Stimulated activated effector memory CD8-positive, alpha-beta T cell treated with anti-CD3 and anti-CD28 coated beads, Interleukin-12 subunit alpha, Interleukin-12 subunit beta, amount 100 ng/mL, for 72 hours (primary cell): ENCODE measurements at regions not wholly inside any gene's neighbourhood (a gene's known extent, or its start where the extent isn't known, plus 50 kb on each side); places are given as distances from the start of the nearest gene placed in this dataset.

ENCODE experiments used
- ATAC-seq: fragments of 150-1000 bp; cut with Tn5 transposase; 2 replicates; pipeline ENCODE4 v1.10.0; 2021
- DNase-seq, 2 donors: peaks; one replicate each; pipeline ENCODE4 v3.0.0; 2021 to 2022; ENCODE audit warnings: low spot score in 2 of 2
- H3K27ac Mint-ChIP-seq: one replicate; pipeline ENCODE4 v1.8.0; 2022; ENCODE audit warnings: mild to moderate bottlenecking, mixed read lengths
- H3K36me3 Mint-ChIP-seq: one replicate; pipeline ENCODE4 v1.8.0; 2022; ENCODE audit warnings: mild to moderate bottlenecking, mixed read lengths
- H3K4me1 Mint-ChIP-seq: one replicate; pipeline ENCODE4 v1.8.0; 2022; ENCODE audit warnings: mixed read lengths
- H3K4me3 Mint-ChIP-seq: one replicate; pipeline ENCODE4 v1.8.0; 2022; ENCODE audit warnings: mild to moderate bottlenecking, mixed read lengths
- H3K9me3 Mint-ChIP-seq: one replicate; pipeline ENCODE4 v1.8.0; 2022; ENCODE audit warnings: mixed read lengths

DNA sequence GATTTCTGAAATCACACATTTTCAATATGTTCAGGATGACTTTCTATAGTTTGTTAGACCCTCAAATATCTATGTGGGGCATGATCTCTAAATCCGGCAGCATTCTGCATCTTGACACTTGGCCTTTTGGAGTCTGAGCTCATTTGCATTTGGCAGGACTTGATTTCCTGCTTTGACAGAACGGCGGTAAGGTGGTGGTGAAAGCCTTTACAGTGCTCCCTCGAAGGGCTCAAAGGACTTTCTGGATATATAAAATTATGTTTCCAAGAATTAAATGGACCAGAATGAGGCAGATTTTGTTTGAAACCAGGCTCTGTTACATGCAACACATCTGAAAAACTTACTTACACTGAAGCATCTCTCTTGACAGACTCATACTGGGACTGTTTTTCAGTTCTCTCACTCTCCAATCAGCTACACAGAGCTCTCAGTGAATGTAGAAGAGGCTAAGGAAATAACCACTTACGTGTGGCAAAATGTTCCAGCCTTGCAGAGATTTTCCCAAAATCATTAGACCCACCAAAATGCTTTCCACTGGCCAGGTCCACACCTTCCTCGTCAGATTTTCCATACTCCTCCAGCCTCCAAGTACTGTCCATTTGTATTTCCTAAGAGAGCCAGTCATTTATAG lies 207.2 kb downstream of the SPRY2 start:
- no peak overlapping the region for H3K4me3 Mint-ChIP-seq
- no peaks in the 10 kb centered on the region for H3K4me1 Mint-ChIP-seq
- H3K9me3 Mint-ChIP-seq: no peaks in the 10 kb centered on the region
- DNase-seq: no peak
- H3K36me3 Mint-ChIP-seq: no peaks in the 10 kb centered on the region
- no peak for ATAC-seq
- no peak overlapping the region for H3K27ac Mint-ChIP-seq

DNA sequence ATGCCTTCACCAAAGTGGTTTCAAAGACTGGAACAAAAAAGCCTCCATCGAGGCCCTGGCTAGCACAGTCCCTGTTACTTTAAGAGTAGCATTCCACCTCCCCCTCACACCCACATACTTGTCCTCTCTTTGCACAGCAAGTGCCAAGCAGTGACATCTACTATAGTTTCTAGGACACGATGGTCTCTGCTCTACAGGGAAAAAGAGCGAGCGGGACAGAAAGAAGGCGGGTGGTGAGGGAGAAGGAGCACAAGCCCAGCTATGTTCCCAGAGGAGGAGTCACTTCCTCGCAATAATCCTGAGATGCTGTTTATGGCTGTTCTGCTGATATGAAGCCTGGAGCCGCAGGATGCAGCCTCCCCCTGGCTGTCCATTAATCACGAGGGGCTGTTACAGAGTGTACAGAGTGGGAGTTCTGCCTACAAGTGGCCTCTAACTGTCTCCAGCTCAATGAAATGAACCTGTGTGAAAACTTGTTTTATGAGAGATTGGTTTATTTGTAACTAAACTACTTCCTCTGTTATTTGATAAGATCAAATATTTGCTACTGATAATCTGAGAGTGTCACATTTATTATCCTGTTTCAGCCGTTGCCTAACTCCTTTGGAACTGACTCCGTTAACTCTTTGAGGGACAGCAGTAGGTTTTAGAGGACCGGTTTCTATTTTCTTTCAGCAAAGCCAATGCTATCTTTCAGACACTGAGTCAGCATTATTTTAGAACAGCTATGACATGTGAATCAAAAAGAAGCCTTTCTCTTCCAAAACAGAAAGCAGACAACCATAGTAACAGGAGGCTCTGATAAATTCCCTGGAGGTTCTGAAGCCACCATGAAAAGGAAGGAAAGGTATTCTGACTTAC lies 208.0 kb downstream of the SPRY2 start:
- no peaks in the 10 kb centered on the region for H3K9me3 Mint-ChIP-seq
- DNase-seq (no peak), ATAC-seq (no peak)
- H3K4me3 Mint-ChIP-seq: no peak overlapping the region
- no peaks in the 10 kb centered on the region for H3K36me3 Mint-ChIP-seq
- H3K4me1 Mint-ChIP-seq: no peaks in the 10 kb centered on the region
- H3K27ac Mint-ChIP-seq: no peak overlapping the region

DNA sequence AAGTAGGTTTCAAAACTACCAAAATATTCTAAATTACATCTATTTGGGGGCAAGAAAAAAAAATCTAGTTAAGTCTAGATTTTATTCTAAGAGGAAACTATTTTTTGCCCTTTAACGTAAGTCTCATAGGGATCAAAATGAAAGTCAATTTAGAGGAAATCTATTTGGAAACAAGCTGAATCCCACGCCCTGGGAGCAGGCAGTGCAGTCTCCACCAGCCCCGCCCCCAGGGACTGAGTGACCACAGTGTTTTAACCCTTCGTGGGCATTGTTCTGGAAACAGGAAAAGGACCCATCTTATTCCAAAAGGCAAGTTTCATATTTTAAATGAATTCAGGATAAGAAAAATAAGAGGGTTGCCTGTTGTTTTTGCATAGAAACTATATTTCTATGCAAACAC lies 209.7 kb downstream of the SPRY2 start:
- Mint-ChIP-seq H3K36me3 (no peaks in the 10 kb centered on the region), H3K9me3 (no peaks in the 10 kb centered on the region), H3K27ac (no peak overlapping the region), H3K4me1 (no peaks in the 10 kb centered on the region), H3K4me3 (no peak overlapping the region)
- DNase-seq: no peak
- ATAC-seq: no peak

DNA sequence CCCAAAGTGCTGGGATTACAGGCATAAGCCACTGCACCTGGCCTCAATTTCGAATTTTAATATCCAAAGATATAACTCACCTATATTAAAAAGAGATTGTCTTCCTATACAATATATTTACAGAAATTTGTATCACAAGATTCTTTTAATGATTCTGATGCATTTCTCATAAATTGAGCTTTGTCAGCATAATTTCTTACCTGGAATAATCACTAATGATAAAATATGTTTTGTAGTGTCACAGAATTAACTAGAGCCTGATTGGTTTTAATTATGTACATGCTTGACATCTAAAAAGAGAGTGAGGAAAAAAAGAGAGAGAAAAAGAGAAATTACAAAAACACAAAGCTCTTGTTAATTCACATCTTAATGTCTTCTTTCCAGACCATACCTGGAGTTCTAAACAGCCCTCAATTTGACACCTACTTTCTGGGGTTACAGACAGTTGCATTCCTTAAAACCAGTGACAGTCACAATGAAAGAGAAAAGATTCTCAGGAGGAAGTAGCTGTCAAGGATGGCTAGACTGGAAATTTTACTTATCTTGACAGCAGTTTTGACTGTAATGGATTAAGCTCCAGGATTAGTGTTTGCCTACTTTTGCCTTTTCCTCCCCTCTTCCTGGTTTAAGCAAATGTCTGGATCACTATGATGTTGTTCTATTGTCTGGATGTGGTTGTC lies 214.4 kb downstream of the SPRY2 start:
- Mint-ChIP-seq H3K36me3 (no peaks in the 10 kb centered on the region), H3K4me1 (no peaks in the 10 kb centered on the region), H3K27ac (no peak overlapping the region), H3K9me3 (no peaks in the 10 kb centered on the region), H3K4me3 (no peak overlapping the region)
- DNase-seq: no peak
- no peak for ATAC-seq

DNA sequence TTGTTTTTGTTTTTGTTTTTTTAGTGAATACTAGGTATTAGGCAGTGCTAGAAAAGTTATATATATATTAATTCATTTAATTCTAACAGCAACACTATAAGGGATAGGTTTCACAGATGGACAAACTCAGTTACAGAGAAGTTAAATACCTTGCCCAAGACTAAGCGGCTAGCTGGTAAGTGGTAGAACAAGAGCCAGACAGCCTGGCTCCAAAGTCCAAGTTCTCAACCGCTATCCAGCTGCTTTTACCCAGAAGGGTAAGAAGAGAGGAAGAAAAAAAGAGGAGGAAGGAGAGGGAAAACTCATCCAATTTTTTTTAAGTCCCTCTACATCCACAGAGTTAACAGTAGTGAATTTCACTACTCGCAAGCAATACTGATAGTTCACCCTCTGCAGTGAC lies 217.0 kb downstream of the SPRY2 start:
- Mint-ChIP-seq H3K9me3 (no peaks in the 10 kb centered on the region), H3K4me1 (no peaks in the 10 kb centered on the region), H3K27ac (no peak overlapping the region), H3K4me3 (no peak overlapping the region), H3K36me3 (no peaks in the 10 kb centered on the region)
- ATAC-seq (no peak), DNase-seq (no peak)

DNA sequence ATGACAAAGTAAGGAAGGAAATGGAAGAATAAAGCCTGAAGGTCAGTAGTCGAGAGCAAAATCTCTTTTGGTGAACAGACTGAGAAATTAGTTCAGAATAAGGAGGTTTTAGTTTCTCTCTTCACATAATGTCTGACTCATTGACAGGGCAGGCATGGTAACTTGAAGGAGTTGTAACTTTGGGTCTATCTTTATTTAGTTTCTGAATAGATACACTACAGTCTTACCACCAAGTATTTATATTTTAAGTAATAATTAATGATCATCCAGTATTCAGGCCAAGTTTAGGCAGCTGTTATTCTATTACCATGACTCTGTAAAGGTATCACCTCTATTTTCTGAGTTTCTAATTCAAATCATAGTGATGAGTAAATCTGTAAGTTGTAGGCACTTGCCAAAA lies 219.9 kb downstream of the SPRY2 start:
- H3K4me3 Mint-ChIP-seq: no peak overlapping the region
- no peaks in the 10 kb centered on the region for H3K36me3 Mint-ChIP-seq

DNA sequence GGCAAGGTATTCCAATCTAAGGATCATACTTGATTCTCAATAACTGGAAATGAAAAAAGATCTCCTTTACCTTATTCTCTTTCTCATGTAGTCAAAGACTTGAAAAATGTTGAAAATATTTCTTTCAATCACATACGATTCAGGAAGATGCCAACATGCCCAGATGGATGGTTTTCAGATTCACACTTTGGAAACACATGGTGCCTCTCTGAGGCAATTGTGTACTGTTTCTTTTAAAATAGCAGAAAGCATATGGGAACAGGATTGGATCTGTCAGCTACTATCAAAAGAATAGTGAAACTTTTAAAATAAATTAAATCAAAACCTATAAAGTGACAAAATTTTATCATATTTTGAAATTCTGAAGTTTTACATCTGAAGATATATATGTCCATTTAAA lies 222.4 kb downstream of the SPRY2 start:
- no peak for ATAC-seq
- no peak overlapping the region for H3K27ac Mint-ChIP-seq
- H3K9me3 Mint-ChIP-seq: peaks cover 3% of the 10 kb centered on the region
- no peaks in the 10 kb centered on the region for H3K4me1 Mint-ChIP-seq
- H3K4me3 Mint-ChIP-seq: no peak overlapping the region
- no peak for DNase-seq
- no peaks in the 10 kb centered on the region for H3K36me3 Mint-ChIP-seq

More for the DNA sequence above, 219.9 kb downstream of the SPRY2 start:
- no peaks in the 10 kb centered on the region for H3K4me1 Mint-ChIP-seq
- ATAC-seq (no peak), DNase-seq (no peak)
- H3K27ac Mint-ChIP-seq: no peak overlapping the region
- no peaks in the 10 kb centered on the region for H3K9me3 Mint-ChIP-seq

DNA sequence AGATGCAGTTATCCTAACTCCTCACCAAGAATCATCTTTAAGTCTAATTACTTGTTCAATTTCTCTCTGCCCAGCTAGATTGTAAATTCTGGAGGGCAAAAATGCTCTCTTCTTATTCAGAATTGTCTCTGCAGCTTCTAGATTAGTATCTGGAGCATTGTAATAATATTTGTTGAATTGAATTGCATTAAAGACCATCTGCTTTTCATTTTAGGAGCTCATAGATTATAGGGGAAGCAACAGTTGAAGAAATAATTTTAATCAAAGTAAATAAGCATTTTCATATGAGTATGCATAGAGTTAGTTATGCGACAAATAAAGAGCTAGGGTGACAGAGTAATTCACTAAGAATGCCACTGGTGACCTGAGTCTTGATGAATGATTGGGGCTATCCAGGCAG lies 222.8 kb downstream of the SPRY2 start:
- Mint-ChIP-seq H3K36me3 (no peaks in the 10 kb centered on the region), H3K27ac (no peak overlapping the region), H3K4me3 (no peak overlapping the region), H3K4me1 (no peaks in the 10 kb centered on the region), H3K9me3 (peaks cover 3% of the 10 kb centered on the region)
- ATAC-seq (no peak), DNase-seq (no peak)

DNA sequence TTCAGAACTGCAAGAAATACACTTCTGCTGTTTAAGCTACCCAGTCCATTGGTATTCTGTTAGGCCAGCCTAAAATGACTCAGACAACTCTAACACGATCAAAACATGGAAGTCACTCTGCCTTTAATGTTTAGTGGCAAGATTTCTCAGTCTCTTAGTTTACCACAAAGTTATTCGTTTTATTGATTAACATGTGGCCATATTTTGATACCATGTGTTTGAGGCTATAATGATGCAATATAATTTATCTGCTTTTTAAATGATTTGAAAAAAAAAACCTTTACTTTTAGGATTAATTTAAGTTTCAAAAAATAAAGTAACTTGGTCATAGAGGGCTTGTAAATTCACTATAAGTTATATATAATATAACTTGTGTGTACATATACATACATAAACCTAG lies 223.4 kb downstream of the SPRY2 start:
- DNase-seq: no peak
- peaks cover 3% of the 10 kb centered on the region for H3K9me3 Mint-ChIP-seq
- H3K36me3 Mint-ChIP-seq: no peaks in the 10 kb centered on the region
- H3K4me3 Mint-ChIP-seq: no peak overlapping the region
- no peak for ATAC-seq
- H3K27ac Mint-ChIP-seq: no peak overlapping the region
- H3K4me1 Mint-ChIP-seq: no peaks in the 10 kb centered on the region

DNA sequence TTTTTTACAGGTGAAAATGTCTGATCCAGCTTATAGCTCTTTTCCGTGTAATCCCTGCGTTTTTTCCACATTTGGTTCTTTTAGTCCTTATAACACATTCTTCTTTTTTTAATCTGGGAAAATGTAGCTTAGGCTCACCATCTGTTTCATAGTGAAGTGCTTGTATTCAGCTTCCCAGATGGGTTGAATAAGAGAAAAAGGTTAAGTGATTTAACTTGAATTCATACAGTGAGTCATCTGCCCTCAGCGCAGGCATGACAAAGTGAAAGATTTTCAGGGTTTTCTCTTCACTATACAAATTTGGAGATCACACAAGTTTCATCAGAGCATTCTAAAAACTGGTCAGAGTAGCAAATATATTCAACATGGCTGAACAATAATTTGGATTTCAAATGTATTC lies 224.8 kb downstream of the SPRY2 start:
- Mint-ChIP-seq H3K4me1 (no peaks in the 10 kb centered on the region), H3K36me3 (no peaks in the 10 kb centered on the region), H3K4me3 (no peak overlapping the region), H3K27ac (no peak overlapping the region), H3K9me3 (peaks cover 3% of the 10 kb centered on the region)
- ATAC-seq: no peak
- DNase-seq: no peak

DNA sequence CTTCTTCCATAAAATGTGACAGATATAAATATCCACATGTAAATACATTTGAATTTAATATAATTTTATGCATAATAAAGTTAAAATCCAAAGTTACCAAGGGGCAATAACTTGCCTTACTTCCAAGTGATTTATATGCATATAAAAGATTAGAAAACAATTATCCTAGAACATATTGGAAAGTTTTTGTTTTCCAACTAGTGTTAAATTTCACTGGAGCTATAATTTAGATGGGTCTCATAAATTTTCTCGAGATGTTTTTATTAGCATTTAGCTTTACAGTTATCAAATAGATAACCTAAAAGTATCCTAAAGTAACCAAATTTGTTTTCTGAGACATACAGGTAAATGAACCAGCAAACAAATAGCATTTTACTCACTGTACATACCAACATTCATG lies 225.3 kb downstream of the SPRY2 start:
- Mint-ChIP-seq H3K4me3 (no peak overlapping the region), H3K27ac (no peak overlapping the region), H3K4me1 (no peaks in the 10 kb centered on the region), H3K36me3 (no peaks in the 10 kb centered on the region), H3K9me3 (peaks cover 3% of the 10 kb centered on the region)
- ATAC-seq (no peak), DNase-seq (no peak)

DNA sequence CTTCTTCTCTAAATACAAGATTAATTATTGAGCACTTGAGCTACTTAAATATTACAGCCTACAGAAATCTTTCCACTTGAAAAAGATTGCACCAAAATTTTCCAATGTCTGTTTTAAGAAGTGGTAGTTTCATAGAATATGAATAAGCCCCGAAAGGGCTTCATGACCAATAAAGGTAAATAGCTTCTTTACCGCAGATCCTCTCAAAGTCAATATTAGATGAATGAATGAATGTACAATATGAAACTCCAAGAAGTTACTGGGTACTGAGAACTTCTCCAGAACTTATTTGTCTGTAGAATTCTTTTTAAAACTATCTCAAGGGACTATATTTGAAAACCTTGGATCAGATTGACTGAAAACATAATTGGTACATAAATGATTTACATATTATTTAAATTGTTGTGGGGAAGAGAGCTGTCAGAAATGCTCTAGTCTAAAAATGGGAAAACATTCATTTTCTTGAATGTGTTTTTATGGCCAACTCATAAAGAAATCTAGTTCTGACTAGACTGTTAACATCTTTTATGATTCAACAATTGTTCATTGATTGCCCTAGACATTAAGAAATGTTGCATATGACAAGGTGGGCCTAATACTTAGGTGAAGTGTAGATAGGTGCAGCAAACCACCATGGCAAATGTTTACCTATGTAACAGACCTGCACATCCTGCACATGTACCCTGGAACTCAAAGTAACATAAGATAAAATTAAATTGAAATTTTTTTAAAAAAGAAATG lies 227.0 kb downstream of the SPRY2 start:
- ATAC-seq (no peak), DNase-seq (no peak)
- H3K36me3 Mint-ChIP-seq: no peaks in the 10 kb centered on the region
- peaks cover 6% of the 10 kb centered on the region for H3K9me3 Mint-ChIP-seq
- H3K4me1 Mint-ChIP-seq: no peaks in the 10 kb centered on the region
- no peak overlapping the region for H3K27ac Mint-ChIP-seq
- H3K4me3 Mint-ChIP-seq: no peak overlapping the region

DNA sequence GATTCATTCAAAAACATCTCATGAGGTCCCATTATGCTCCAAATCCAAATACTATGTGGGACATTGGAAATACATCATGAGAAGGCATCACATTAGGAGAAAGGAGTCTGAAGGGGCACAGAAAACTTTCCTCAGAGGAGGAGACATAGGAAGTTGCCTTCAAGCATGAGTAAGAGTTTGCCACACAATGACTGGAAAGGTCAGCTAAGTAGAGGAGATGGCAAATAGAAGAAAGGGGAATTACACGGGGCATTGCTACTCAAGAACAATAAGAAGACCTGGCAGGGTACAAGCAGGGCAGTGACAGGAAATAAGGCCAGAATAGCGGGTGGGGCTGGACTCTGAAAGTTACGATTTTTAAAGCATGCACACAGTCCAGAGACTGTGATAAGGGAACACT lies 231.6 kb downstream of the SPRY2 start:
- ATAC-seq (no peak), DNase-seq (no peak)
- no peaks in the 10 kb centered on the region for H3K4me1 Mint-ChIP-seq
- H3K9me3 Mint-ChIP-seq: peaks cover 8% of the 10 kb centered on the region
- H3K36me3 Mint-ChIP-seq: no peaks in the 10 kb centered on the region
- no peak overlapping the region for H3K27ac Mint-ChIP-seq
- H3K4me3 Mint-ChIP-seq: no peak overlapping the region

DNA sequence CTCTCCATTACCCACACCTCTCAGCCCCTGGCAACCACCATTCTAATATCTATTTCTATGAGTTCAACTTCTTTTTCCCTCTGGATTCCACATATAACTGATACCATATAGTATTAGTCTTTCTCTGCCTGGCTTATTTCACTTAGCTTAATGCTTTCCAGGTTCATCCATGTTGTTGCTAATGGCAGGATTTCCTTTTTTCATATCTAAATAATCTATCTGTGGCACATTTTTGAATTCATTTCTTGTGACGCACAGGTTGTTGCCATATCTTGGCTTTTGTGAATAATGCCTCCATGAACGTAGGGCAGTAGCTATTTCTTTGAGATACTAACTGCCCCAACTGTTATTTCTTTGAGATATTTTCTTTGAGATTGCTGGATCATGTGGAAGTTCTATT lies 235.6 kb downstream of the SPRY2 start:
- no peak for ATAC-seq
- no peaks in the 10 kb centered on the region for H3K4me1 Mint-ChIP-seq

DNA sequence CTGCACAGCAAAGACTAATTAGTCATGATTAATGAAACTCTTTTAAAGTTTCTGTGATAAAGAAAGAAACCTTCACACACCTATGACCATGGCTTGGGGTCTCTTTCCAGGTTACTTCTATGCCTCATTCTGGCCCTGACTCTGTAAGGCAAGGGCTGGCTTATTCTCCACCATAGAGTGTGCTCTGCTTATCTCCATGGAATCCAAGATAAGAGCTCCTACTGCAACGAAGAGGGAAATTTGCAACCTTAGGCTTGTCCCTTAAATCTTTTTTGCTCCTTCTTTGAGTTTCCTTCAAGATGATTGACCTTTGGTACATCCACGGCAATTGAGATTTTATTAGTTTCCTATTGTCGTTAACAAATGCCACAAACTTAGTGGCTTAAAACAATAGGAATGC lies 239.9 kb downstream of the SPRY2 start:
- H3K4me1 Mint-ChIP-seq: no peaks in the 10 kb centered on the region
- ATAC-seq: no peak

More for the DNA sequence above, 235.6 kb downstream of the SPRY2 start:
- Mint-ChIP-seq H3K9me3 (peaks cover 8% of the 10 kb centered on the region), H3K36me3 (no peaks in the 10 kb centered on the region), H3K27ac (no peak overlapping the region), H3K4me3 (no peak overlapping the region)
- DNase-seq: no peak

More for the DNA sequence above, 239.9 kb downstream of the SPRY2 start:
- H3K9me3 Mint-ChIP-seq: no peaks in the 10 kb centered on the region
- H3K4me3 Mint-ChIP-seq: no peak overlapping the region
- DNase-seq: no peak
- H3K36me3 Mint-ChIP-seq: no peaks in the 10 kb centered on the region
- no peak overlapping the region for H3K27ac Mint-ChIP-seq
